ENCODE measurements at regions not wholly inside any gene's neighbourhood (a gene's known extent, or its start where the extent isn't known, plus 50 kb on each side); places are given as distances from the start of the nearest gene placed in this dataset.

- no peak for DNase-seq
Observed at GRCh38 chr6:93759190-93759589, 339.8 kb upstream of the EPHA7 start.

GRCh38 chr6:93751969-93752368 lies 332.6 kb upstream of the EPHA7 start:
- DNase-seq, result no peak

GRCh38 chr6:93749930-93750329 lies 330.6 kb upstream of the EPHA7 start:
- no peak for DNase-seq

GRCh38 chr6:93749191-93749590 lies 329.8 kb upstream of the EPHA7 start:
- DNase-seq, result no peak

- DNase-seq, result no peak
Observed at GRCh38 chr6:93746892-93747291, 327.5 kb upstream of the EPHA7 start.

- DNase-seq, result no peak
Observed at GRCh38 chr6:93745306-93745705, 325.9 kb upstream of the EPHA7 start.

- DNase-seq, result no peak
Observed at GRCh38 chr6:93735099-93735498, 315.7 kb upstream of the EPHA7 start.

GRCh38 chr6:93731306-93731705 lies 311.9 kb upstream of the EPHA7 start:
- no peak for DNase-seq

- no peak for DNase-seq
Observed at GRCh38 chr6:93728150-93728549, 308.8 kb upstream of the EPHA7 start.

GRCh38 chr6:93727447-93727846 lies 308.1 kb upstream of the EPHA7 start:
- DNase-seq, result no peak

- peak; percentile 6 for DNase-seq
Observed at GRCh38 chr6:93721386-93722048, 302.2 kb upstream of the EPHA7 start.

GRCh38 chr6:93713974-93714373 lies 294.6 kb upstream of the EPHA7 start:
- DNase-seq, result no peak

GRCh38 chr6:93703431-93703830 lies 284.1 kb upstream of the EPHA7 start:
- DNase-seq, result no peak

GRCh38 chr6:93701526-93701925 lies 282.2 kb upstream of the EPHA7 start:
- no peak for DNase-seq

- no peak for DNase-seq
Observed at GRCh38 chr6:93685494-93685893, 266.1 kb upstream of the EPHA7 start.

- DNase-seq, result no peak
Observed at GRCh38 chr6:93684339-93684738, 265.0 kb upstream of the EPHA7 start.

GRCh38 chr6:93679836-93680235 lies 260.5 kb upstream of the EPHA7 start:
- DNase-seq, result no peak

GRCh38 chr6:93678841-93679454 lies 259.6 kb upstream of the EPHA7 start:
- peak; percentile 37 for DNase-seq

GRCh38 chr6:93677264-93677965 lies 258.1 kb upstream of the EPHA7 start:
- DNase-seq, result no peak

GRCh38 chr6:93676581-93676980 lies 257.2 kb upstream of the EPHA7 start:
- peak; percentile 9 for DNase-seq

- peak; percentile 3 for DNase-seq
Observed at GRCh38 chr6:93675856-93676417, 256.6 kb upstream of the EPHA7 start.

- DNase-seq, result no peak
Observed at GRCh38 chr6:93663111-93663510, 243.8 kb upstream of the EPHA7 start.

GRCh38 chr6:93654548-93654947 lies 235.2 kb upstream of the EPHA7 start:
- no peak for DNase-seq
